H9 (cell line): ENCODE measurements at regions not wholly inside any gene's neighbourhood (a gene's known extent, or its start where the extent isn't known, plus 50 kb on each side); places are given as distances from the start of the nearest gene placed in this dataset.

ENCODE experiments used
- DNase-seq: peaks from one replicate; pipeline ENCODE4 v3.0.0-alpha.2; 2017
- H2AFZ ChIP-seq: one replicate; pipeline ENCODE4 v1.6.1; 2013; ENCODE audit warnings: mild to moderate bottlenecking, low read length, control low read depth, moderate library complexity
- H2AK5ac ChIP-seq: 2 replicates; pipeline ENCODE4 v1.6.1; 2013; ENCODE audit warnings: low read length, control low read depth, mixed read lengths; ENCODE audit not compliant: insufficient read length
- H2BK120ac ChIP-seq: one replicate; pipeline ENCODE4 v1.6.1; 2013; ENCODE audit warnings: low read depth, mild to moderate bottlenecking, low read length, control low read depth, inconsistent platforms; ENCODE audit not compliant: poor library complexity, severe bottlenecking
- H2BK12ac ChIP-seq: 2 replicates; pipeline ENCODE4 v1.6.1; 2013; ENCODE audit warnings: low read length, control low read depth, mixed read lengths, low read depth; ENCODE audit not compliant: insufficient read length
- H2BK15ac ChIP-seq: 2 replicates; pipeline ENCODE4 v1.6.1; 2013; ENCODE audit warnings: low read depth, low read length, control low read depth
- H2BK20ac ChIP-seq: one replicate; pipeline ENCODE4 v1.6.1; 2013; ENCODE audit warnings: low read depth, mild to moderate bottlenecking, low read length, control low read depth, inconsistent platforms; ENCODE audit not compliant: poor library complexity, severe bottlenecking
- H2BK5ac ChIP-seq: 2 replicates; pipeline ENCODE4 v1.6.1; 2013; ENCODE audit warnings: low read length, control low read depth, mixed read lengths; ENCODE audit not compliant: insufficient read length
- H3K14ac ChIP-seq: 2 replicates; pipeline ENCODE4 v1.6.1; 2013; ENCODE audit warnings: low read length, control low read depth; ENCODE audit not compliant: insufficient read depth
- H3K18ac ChIP-seq: 2 replicates; pipeline ENCODE4 v1.6.1; 2013; ENCODE audit warnings: low read depth, mild to moderate bottlenecking, mixed read lengths, low read length, control low read depth; ENCODE audit not compliant: insufficient read length
- H3K23ac ChIP-seq: 2 replicates; pipeline ENCODE4 v1.6.1; 2013; ENCODE audit warnings: low read length, control low read depth, mixed read lengths, low read depth; ENCODE audit not compliant: insufficient read length
- H3K23me2 ChIP-seq: 2 replicates; pipeline ENCODE4 v1.6.1; 2013; ENCODE audit warnings: low read depth, mild to moderate bottlenecking, mixed read lengths, low read length, control low read depth; ENCODE audit not compliant: insufficient read length, poor library complexity, severe bottlenecking
- H3K27ac ChIP-seq: 2 replicates; pipeline ENCODE4 v1.5.1; 2013; ENCODE audit warnings: low read length, control low read depth, mixed read lengths, low read depth; ENCODE audit not compliant: insufficient read length
- H3K27me3 ChIP-seq: 2 replicates; pipeline ENCODE4 v1.6.1; 2013; ENCODE audit warnings: low read length, control low read depth, inconsistent platforms; ENCODE audit not compliant: insufficient read depth
- H3K4ac ChIP-seq: 2 replicates; pipeline ENCODE4 v1.6.1; 2013; ENCODE audit warnings: low read depth, mild to moderate bottlenecking, control low read depth, inconsistent platforms, low read length, moderate library complexity
- H3K4me1 ChIP-seq: 2 replicates; pipeline ENCODE4 v1.6.1; 2013; ENCODE audit warnings: low read length, control low read depth, inconsistent platforms; ENCODE audit not compliant: insufficient read depth
- H3K4me2 ChIP-seq: 2 replicates; pipeline ENCODE4 v1.6.1; 2013; ENCODE audit warnings: low read length, control low read depth, mixed read lengths; ENCODE audit not compliant: insufficient read length, insufficient read depth
- H3K56ac ChIP-seq: 2 replicates; pipeline ENCODE4 v1.6.1; 2013; ENCODE audit warnings: low read depth, mild to moderate bottlenecking, mixed read lengths, low read length, control low read depth; ENCODE audit not compliant: insufficient read length
- H3K79me1 ChIP-seq: 2 replicates; pipeline ENCODE4 v1.6.1; 2013; ENCODE audit warnings: low read depth, mild to moderate bottlenecking, moderate library complexity, low read length, control low read depth, inconsistent platforms; ENCODE audit not compliant: insufficient read depth, poor library complexity, severe bottlenecking
- H3K79me2 ChIP-seq: 2 replicates; pipeline ENCODE4 v1.6.1; 2013; ENCODE audit warnings: low read length, control low read depth, inconsistent platforms; ENCODE audit not compliant: insufficient read depth
- H3K9ac ChIP-seq: 2 replicates; pipeline ENCODE4 v1.6.1; 2013; ENCODE audit warnings: low read length, control low read depth, mixed read lengths; ENCODE audit not compliant: insufficient read length; ENCODE audit errors: extremely low read depth
- H3K9me3 ChIP-seq: one replicate; pipeline ENCODE4 v1.6.1; 2013; ENCODE audit warnings: low read depth, low read length, inconsistent platforms; ENCODE audit not compliant: control insufficient read depth
- H3T11ph ChIP-seq: one replicate; pipeline ENCODE4 v1.6.1; 2013; ENCODE audit warnings: mild to moderate bottlenecking, low read length, control low read depth, inconsistent platforms
- H4K20me1 ChIP-seq: one replicate; pipeline ENCODE4 v1.6.1; 2013; ENCODE audit not compliant: control insufficient read depth, insufficient read length, insufficient read depth
- H4K5ac ChIP-seq: 2 replicates; pipeline ENCODE4 v1.6.1; 2013; ENCODE audit warnings: low read depth, mild to moderate bottlenecking, mixed read lengths, low read length, control low read depth; ENCODE audit not compliant: insufficient read length
- H4K8ac ChIP-seq: replicated peaks from 2 replicates; pipeline ENCODE4 v1.6.1; 2013; ENCODE audit warnings: low read length, control low read depth, mixed read lengths, low read depth; ENCODE audit not compliant: insufficient read length
- H4K91ac ChIP-seq: 2 replicates; pipeline ENCODE4 v1.6.1; 2013; ENCODE audit warnings: low read depth, mild to moderate bottlenecking, moderate library complexity, mixed read lengths, low read length, control low read depth; ENCODE audit not compliant: insufficient read length
- H3K27ac Mint-ChIP-seq, 3 experiments: 2 replicates in 2 of 3; 3 replicates in 1 of 3; pipeline ENCODE4 v1.8.0; 2020 to 2021; ENCODE audit warnings: mixed read lengths in 3 of 3, mild to moderate bottlenecking in 1 of 3, moderate library complexity in 1 of 3
- H3K27me3 Mint-ChIP-seq: 2 replicates; pipeline ENCODE4 v1.8.0; 2021; ENCODE audit warnings: low read depth, mild to moderate bottlenecking, moderate library complexity, mixed read lengths
- H3K36me3 Mint-ChIP-seq, 3 experiments: 2 replicates in 2 of 3; 3 replicates in 1 of 3; pipeline ENCODE4 v1.8.0; 2020 to 2021; ENCODE audit warnings: low read depth in 3 of 3, mixed read lengths in 3 of 3; ENCODE audit not compliant: insufficient read depth in 1 of 3
- H3K4me1 Mint-ChIP-seq, 2 experiments: 2 replicates each; pipeline ENCODE4 v1.8.0; 2020; ENCODE audit warnings: mixed read lengths in 2 of 2
- H3K4me3 Mint-ChIP-seq, 2 experiments: 2 replicates in 1 of 2; 3 replicates in 1 of 2; pipeline ENCODE4 v1.8.0; 2020 to 2021; ENCODE audit warnings: mild to moderate bottlenecking in 2 of 2, mixed read lengths in 2 of 2, moderate library complexity in 1 of 2
- H3K9me3 Mint-ChIP-seq, 2 experiments: 2 replicates in 1 of 2; 3 replicates in 1 of 2; pipeline ENCODE4 v1.8.0; 2020; ENCODE audit warnings: mild to moderate bottlenecking in 2 of 2, mixed read lengths in 2 of 2, moderate library complexity in 1 of 2
- WGBS: extraction: QIAGEN DNeasy Blood & Tissue Kit; methylation state at CpG from one replicate; pipeline ENCODE4 v1.1.7; 2013; ENCODE audit warnings: missing lambda C conversion rate, low lambda C conversion rate, mixed read lengths; ENCODE audit not compliant: insufficient read length; ENCODE audit errors: extremely low coverage; 5-methylcytosine and 5-hydroxymethylcytosine counted together
- TF ChIP-seq, protein P1 (sequence below): fragments of 200-600 bp; sonication (generic); conservative IDR thresholded peaks from 3 replicates; pipeline ENCODE4 v1.8.0; 2021; ENCODE audit warnings: antibody characterized with exemption, mild to moderate bottlenecking

DNA sequence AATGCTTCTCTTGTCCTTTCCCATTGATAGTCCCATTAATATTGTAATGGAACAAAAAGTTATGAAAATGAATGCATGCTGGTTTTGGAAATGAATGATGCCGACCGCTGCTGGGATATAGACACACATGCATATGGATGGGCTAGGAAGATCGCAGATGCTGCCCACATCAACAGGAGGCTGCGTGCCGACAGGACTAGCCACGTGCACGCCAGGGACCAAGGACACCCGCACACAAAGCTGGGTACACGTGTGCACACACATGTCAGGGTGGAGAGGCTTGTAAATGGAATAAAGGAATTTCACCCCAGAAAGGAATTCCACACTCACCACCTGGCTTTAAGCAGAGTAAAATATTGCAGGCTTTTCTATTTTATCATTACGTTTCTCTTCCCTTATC is 153.8 kb upstream of the VASH1 start:
- whole genome bisulfite sequencing, result no CpG with 5 or more reads among the region's 10 CpGs
- Histone ChIP-seq H3K4me1 (peaks cover under 1% of the 10 kb centered on the region; the same call in 1 of the 2 replicates), H4K91ac (no peak overlapping the region), H2BK5ac (no peak overlapping the region), H3K18ac (no peak overlapping the region), H2AK5ac (no peak overlapping the region), H3K27me3 (no peaks in the 10 kb centered on the region; the same call in 1 of the 2 replicates), H4K5ac (no peak overlapping the region), H3K9me3 (no peaks in the 10 kb centered on the region), H3T11ph (no peak overlapping the region), H2BK12ac (no peak overlapping the region), H3K79me1 (no peaks in the 10 kb centered on the region), H2AFZ (no peak overlapping the region), H2BK20ac (no peak overlapping the region), H3K14ac (no peak overlapping the region), H4K8ac (no peak overlapping the region), H4K20me1 (no peaks in the 10 kb centered on the region), H3K4me2 (no peak overlapping the region), H3K27ac (no peak overlapping the region), H3K23me2 (no peaks in the 10 kb centered on the region), H3K4ac (no peak overlapping the region), H3K79me2 (no peaks in the 10 kb centered on the region), H3K56ac (no peak overlapping the region), H2BK15ac (no peak overlapping the region), H3K23ac (no peak overlapping the region), H2BK120ac (no peak overlapping the region), H3K9ac (no peak overlapping the region)
- DNase-seq, result no peak
- Mint-ChIP-seq H3K4me1 (peaks cover 12 to 14% of the 10 kb centered on the region in 2 experiments), H3K27me3 (peaks cover 7% of the 10 kb centered on the region), H3K36me3 (no peaks in the 10 kb centered on the region), H3K9me3 (peaks cover 0 to 1% of the 10 kb centered on the region in 2 experiments; a peak in 1 of 5 replicates), H3K4me3 (no peak overlapping the region), H3K27ac (no peak overlapping the region)
- TF ChIP-seq, protein P1, sequence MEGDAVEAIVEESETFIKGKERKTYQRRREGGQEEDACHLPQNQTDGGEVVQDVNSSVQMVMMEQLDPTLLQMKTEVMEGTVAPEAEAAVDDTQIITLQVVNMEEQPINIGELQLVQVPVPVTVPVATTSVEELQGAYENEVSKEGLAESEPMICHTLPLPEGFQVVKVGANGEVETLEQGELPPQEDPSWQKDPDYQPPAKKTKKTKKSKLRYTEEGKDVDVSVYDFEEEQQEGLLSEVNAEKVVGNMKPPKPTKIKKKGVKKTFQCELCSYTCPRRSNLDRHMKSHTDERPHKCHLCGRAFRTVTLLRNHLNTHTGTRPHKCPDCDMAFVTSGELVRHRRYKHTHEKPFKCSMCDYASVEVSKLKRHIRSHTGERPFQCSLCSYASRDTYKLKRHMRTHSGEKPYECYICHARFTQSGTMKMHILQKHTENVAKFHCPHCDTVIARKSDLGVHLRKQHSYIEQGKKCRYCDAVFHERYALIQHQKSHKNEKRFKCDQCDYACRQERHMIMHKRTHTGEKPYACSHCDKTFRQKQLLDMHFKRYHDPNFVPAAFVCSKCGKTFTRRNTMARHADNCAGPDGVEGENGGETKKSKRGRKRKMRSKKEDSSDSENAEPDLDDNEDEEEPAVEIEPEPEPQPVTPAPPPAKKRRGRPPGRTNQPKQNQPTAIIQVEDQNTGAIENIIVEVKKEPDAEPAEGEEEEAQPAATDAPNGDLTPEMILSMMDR, result no peak
